HepG2 (cell line): ENCODE measurements at regions not wholly inside any gene's neighbourhood (a gene's known extent, or its start where the extent isn't known, plus 50 kb on each side); places are given as distances from the start of the nearest gene placed in this dataset.

Source experiments
- CHD4 ChIP-seq: fragments of 200-600 bp; sonication (generic); IDR thresholded peaks from 2 replicates; pipeline ENCODE4 v1.7.0; 2017; ENCODE audit warnings: mild to moderate bottlenecking, low read length, borderline replicate concordance
- EZH2 ChIP-seq: conservative IDR thresholded peaks from 2 replicates; pipeline ENCODE4 v1.6.1; 2012; ENCODE audit warnings: mild to moderate bottlenecking, low read depth, low read length, moderate library complexity
- MNT ChIP-seq: fragments of 450-650 bp; IDR thresholded peaks from 2 replicates; pipeline ENCODE4 v1.6.1; 2016
- PRDM4 ChIP-seq: sonication (generic); formaldehyde crosslinking; IDR thresholded peaks from 2 replicates; pipeline ENCODE4 v1.9.0; 2021; ENCODE audit warnings: missing genetic modification reagents, borderline replicate concordance
- PREB ChIP-seq: sonication (generic); formaldehyde crosslinking; IDR thresholded peaks from 2 replicates; pipeline ENCODE4 v1.4.0; 2020; ENCODE audit warnings: missing genetic modification reagents
- RBFOX2 ChIP-seq: fragments of 200-400 bp; formaldehyde crosslinking; IDR thresholded peaks from 2 replicates; pipeline ENCODE4 v1.6.1; 2017; ENCODE audit warnings: low read depth, mild to moderate bottlenecking, low read length
- ZNF350 ChIP-seq: sonication (generic); formaldehyde crosslinking; IDR thresholded peaks from 2 replicates; pipeline ENCODE4 v1.4.0; 2020; ENCODE audit warnings: mild to moderate bottlenecking, low read depth, missing genetic modification reagents, borderline replicate concordance
- ZUFSP ChIP-seq: sonication (generic); formaldehyde crosslinking; IDR thresholded peaks from 2 replicates; pipeline ENCODE4 v1.9.0; 2021; ENCODE audit warnings: missing genetic modification reagents, mild to moderate bottlenecking, borderline replicate concordance

- TF ChIP-seq PRDM4 (CRISPR knock-in tag) (no peak), EZH2 (no peak), ZUFSP (CRISPR knock-in tag) (no peak), RBFOX2 (no peak), CHD4 (no peak), PREB (CRISPR knock-in tag) (no peak), ZNF350 (CRISPR knock-in tag) (no peak), MNT (no peak)
Observed at GRCh38 chr3:153835540-153835939, 285.6 kb upstream of the ARHGEF26 start (continued).
